ENCODE measurements at regions not wholly inside any gene's neighbourhood (a gene's known extent, or its start where the extent isn't known, plus 50 kb on each side); places are given as distances from the start of the nearest gene placed in this dataset.

DNA sequence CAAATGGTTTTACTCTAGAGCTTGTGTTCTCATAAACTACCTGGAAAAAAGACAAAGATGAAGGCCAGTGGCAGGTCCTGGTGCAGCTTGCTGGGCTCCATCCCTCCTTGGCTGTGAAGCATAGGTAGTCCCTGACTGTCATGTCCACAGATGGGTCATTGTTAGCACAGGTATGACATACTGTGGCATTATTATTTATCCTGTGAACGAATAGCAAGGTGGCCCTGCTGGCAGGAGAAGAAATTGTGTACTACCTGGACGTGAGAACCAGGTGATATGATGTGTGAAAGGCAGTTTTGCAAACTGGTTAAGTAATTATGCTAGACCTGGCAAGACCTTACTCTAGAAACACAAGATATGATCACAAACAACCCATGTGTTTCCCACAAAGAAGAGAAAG lies 63.9 kb downstream of the CCDC71L start:
- peaks cover 6% of the 10 kb centered on the region for H3K4me1 Mint-ChIP-seq
- intact Hi-C loops (cut with micrococcal nuclease), result loop anchor here (5.0 kb wide), 1 partner anchor 570 kb away; the partner anchor contains the start of gene HBP1
- H3K36me3 Mint-ChIP-seq (ENCODE audit: low read depth), result no peaks in the 10 kb centered on the region
- H3K4me3 Mint-ChIP-seq, result no peak overlapping the region
- H3K27ac Mint-ChIP-seq, result no peak overlapping the region
- no peaks in the 10 kb centered on the region for H3K9me3 Mint-ChIP-seq
- ChIA-PET POLR2A (interaction anchor here (0.6 kb wide), 1 partner anchor 512 kb away, joined by 4 read pairs; no protein-coding TSS in a partner anchor), CTCF (interaction anchor here (2.2 kb wide), 1 partner anchor 140 kb away, joined by 10 read pairs; no protein-coding TSS in a partner anchor)
- H3K27me3 Mint-ChIP-seq, result no peaks in the 10 kb centered on the region
- no peak for TF ChIP-seq CTCF (IDR thresholded peaks at IDR 0.05)
- no peak for ATAC-seq (ENCODE audit: low read depth)
- DNase-seq, result no peak

GRCh38 chr7:106595922-106596321 lies 65.0 kb downstream of the CCDC71L start:
- no peak overlapping the region for H3K4me3 Mint-ChIP-seq
- H3K9me3 Mint-ChIP-seq, result no peaks in the 10 kb centered on the region
- no peaks in the 10 kb centered on the region for H3K36me3 Mint-ChIP-seq (ENCODE audit: low read depth)
- ChIA-PET CTCF (no interaction called here), POLR2A (no interaction called here)
- DNase-seq (no peak), ATAC-seq (ENCODE audit: low read depth) (no peak)
- peaks cover 6% of the 10 kb centered on the region for H3K4me1 Mint-ChIP-seq
- intact Hi-C loops (cut with micrococcal nuclease), result loop anchor here (5.0 kb wide), 1 partner anchor 571 kb away; the partner anchor contains the start of gene HBP1
- TF ChIP-seq CTCF (IDR thresholded peaks at IDR 0.05), result no peak
- no peaks in the 10 kb centered on the region for H3K27me3 Mint-ChIP-seq
- no peak overlapping the region for H3K27ac Mint-ChIP-seq

DNA sequence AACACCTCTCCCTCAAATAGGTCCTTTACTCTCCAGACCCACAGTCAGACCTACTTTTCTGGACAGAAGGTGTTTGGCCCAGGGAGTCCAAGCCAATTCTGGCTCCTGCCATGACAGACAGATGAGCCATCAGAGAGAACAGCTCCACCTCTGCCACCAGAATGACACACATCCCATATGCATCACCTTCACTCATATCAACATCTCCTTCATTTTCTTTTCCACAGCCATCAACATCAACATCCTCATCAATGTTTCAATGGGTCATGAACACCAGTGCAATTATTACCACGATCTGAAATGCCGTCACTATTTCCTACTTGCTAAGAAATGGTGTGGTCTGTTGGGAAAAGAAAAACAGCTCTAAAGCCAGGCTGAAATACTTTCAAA lies 67.9 kb downstream of the CCDC71L start:
- no peaks in the 10 kb centered on the region for H3K9me3 Mint-ChIP-seq
- H3K4me3 Mint-ChIP-seq, result no peak overlapping the region
- no peaks in the 10 kb centered on the region for H3K4me1 Mint-ChIP-seq
- intact Hi-C loops (cut with micrococcal nuclease), result no loop called here
- CTCF ChIA-PET, result no interaction called here
- TF ChIP-seq CTCF (IDR thresholded peaks at IDR 0.05), result no peak
- DNase-seq (no peak), ATAC-seq (ENCODE audit: low read depth) (no peak)
- POLR2A ChIA-PET, result no interaction called here
- no peaks in the 10 kb centered on the region for H3K36me3 Mint-ChIP-seq (ENCODE audit: low read depth)
- peaks cover 1% of the 10 kb centered on the region for H3K27me3 Mint-ChIP-seq
- H3K27ac Mint-ChIP-seq, result no peak overlapping the region

DNA sequence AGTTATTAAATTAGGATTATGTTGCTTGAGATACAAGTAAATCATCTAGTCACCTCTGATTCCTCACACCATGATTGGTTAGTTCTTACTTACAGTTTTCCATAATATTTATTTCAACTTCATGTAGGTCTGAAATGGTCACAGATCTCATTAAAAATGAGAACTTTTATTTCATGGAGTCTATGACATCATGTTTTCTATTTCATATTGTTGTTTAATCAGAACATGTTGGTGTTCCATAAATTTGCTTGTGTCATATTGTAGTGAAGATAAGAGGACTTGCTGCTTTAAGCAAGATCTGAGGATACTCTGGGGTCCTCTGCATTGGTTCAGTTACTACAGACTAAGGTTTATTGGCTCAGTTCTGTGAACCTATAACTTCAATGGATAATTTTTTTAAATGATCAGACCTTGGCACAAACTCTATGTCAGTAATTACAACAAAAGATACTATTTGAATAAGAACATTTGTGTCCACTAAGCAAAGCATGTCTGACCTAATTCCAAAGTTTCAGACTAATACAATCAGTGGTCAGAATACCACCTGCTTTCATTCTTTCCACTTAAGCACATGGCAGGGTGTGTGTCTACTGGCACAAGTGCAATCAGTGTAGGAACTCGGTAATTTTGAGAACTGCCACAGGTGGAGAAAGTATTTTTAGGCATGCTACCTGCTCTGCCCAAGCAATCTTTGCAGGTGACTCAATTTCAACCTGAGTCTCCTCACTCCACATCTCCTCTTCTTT lies 68.5 kb downstream of the CCDC71L start:
- ChIA-PET CTCF (no interaction called here), POLR2A (no interaction called here)
- H3K4me3 Mint-ChIP-seq, result no peak overlapping the region
- H3K27ac Mint-ChIP-seq, result no peak overlapping the region
- intact Hi-C loops (cut with micrococcal nuclease), result no loop called here
- no peaks in the 10 kb centered on the region for H3K4me1 Mint-ChIP-seq
- peaks cover 1% of the 10 kb centered on the region for H3K27me3 Mint-ChIP-seq
- no peak for ATAC-seq (ENCODE audit: low read depth)
- H3K36me3 Mint-ChIP-seq (ENCODE audit: low read depth), result no peaks in the 10 kb centered on the region
- TF ChIP-seq CTCF (IDR thresholded peaks at IDR 0.05), result no peak
- DNase-seq, result no peak
- no peaks in the 10 kb centered on the region for H3K9me3 Mint-ChIP-seq

DNA sequence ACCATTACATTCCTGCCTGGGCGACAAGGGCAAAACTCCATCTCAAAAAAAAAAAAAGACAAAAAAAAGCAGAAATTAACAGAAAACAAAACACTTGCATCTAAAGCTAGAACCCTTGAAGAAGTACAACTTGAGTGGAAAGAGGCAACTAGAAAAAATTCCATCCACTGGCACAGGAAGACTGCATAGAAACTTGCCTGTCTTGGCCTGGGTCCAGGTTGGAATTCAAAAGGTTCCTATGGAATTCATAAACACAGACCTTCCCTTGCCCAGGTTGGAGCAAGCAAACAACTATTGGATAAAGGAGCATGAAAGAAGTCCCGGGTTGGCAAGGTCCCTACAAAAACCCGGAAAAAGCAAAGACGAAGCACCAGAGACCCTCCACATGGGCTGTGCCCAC lies 69.8 kb downstream of the CCDC71L start:
- H3K4me3 Mint-ChIP-seq, result no peak overlapping the region
- intact Hi-C loops (cut with micrococcal nuclease), result no loop called here
- ChIA-PET CTCF (no interaction called here), POLR2A (no interaction called here)
- DNase-seq (no peak), ATAC-seq (ENCODE audit: low read depth) (no peak)
- H3K9me3 Mint-ChIP-seq, result no peaks in the 10 kb centered on the region
- no peak for TF ChIP-seq CTCF (IDR thresholded peaks at IDR 0.05)
- H3K27me3 Mint-ChIP-seq, result peaks cover 1% of the 10 kb centered on the region
- H3K4me1 Mint-ChIP-seq, result no peaks in the 10 kb centered on the region
- no peak overlapping the region for H3K27ac Mint-ChIP-seq
- no peaks in the 10 kb centered on the region for H3K36me3 Mint-ChIP-seq (ENCODE audit: low read depth)
